CD14-positive monocyte (primary cell): ENCODE measurements at regions not wholly inside any gene's neighbourhood (a gene's known extent, or its start where the extent isn't known, plus 50 kb on each side); places are given as distances from the start of the nearest gene placed in this dataset.

Source experiments
- DNase-seq, 3 donors: peaks; one replicate each; pipeline ENCODE4 v3.0.0-alpha.2; 2011 to 2022
- H2AFZ ChIP-seq: 2 replicates; pipeline ENCODE4 v1.6.0; 2012; ENCODE audit warnings: mild to moderate bottlenecking, low read depth, low read length, inconsistent platforms; ENCODE audit not compliant: insufficient read depth, poor library complexity, severe bottlenecking
- H3K27ac ChIP-seq, 2 donors: 1 replicate in 1 of 2; 2 replicates in 1 of 2; pipeline ENCODE4 v1.5.1; 2012 to 2013; ENCODE audit warnings: low read length in 2 of 2, control low read depth in 1 of 2, inconsistent platforms in 1 of 2, low read depth in 1 of 2, mild to moderate bottlenecking in 1 of 2
- H3K27me3 ChIP-seq, 2 donors: one replicate each; pipeline versions ENCODE4 v1.6.0 to v1.6.1; 2011 to 2013; ENCODE audit warnings: low read length in 2 of 2; ENCODE audit not compliant: control insufficient read depth in 2 of 2, insufficient read depth in 2 of 2
- H3K36me3 ChIP-seq, 2 donors: replicated peaks in 1 of 2; 1 replicate in 1 of 2; 2 replicates in 1 of 2; pipeline versions ENCODE4 v1.5.1 to v1.6.1; 2012 to 2013; ENCODE audit warnings: low read length in 2 of 2, control low read depth in 1 of 2, inconsistent platforms in 1 of 2, mild to moderate bottlenecking in 1 of 2; ENCODE audit not compliant: insufficient read depth in 2 of 2, control insufficient read depth in 1 of 2
- H3K4me1 ChIP-seq, 2 donors: 1 replicate in 1 of 2; 2 replicates in 1 of 2; pipeline versions ENCODE4 v1.5.1 to v1.6.1; 2012 to 2013; ENCODE audit warnings: low read length in 2 of 2, control low read depth in 1 of 2, inconsistent platforms in 1 of 2, mild to moderate bottlenecking in 1 of 2, moderate library complexity in 1 of 2; ENCODE audit not compliant: insufficient read depth in 2 of 2, control insufficient read depth in 1 of 2
- H3K4me2 ChIP-seq: replicated peaks from 2 replicates; pipeline ENCODE3; 2012; ENCODE audit warnings: low read length, moderate library complexity, mild to moderate bottlenecking; ENCODE audit not compliant: poor library complexity, severe bottlenecking; ENCODE audit errors: extremely low read depth
- H3K4me3 ChIP-seq, 3 experiments: fragments of 200-600 bp in 1 of 3; sonication (generic) in 1 of 3; replicated peaks in 1 of 3; 1 replicate in 2 of 3; 2 replicates in 1 of 3; pipeline ENCODE4 v1.5.1; 2011 to 2013; ENCODE audit warnings: low read length in 3 of 3, mild to moderate bottlenecking in 3 of 3, control low read depth in 2 of 3, low read depth in 2 of 3, inconsistent platforms in 1 of 3, moderate library complexity in 1 of 3
- H3K79me2 ChIP-seq: 2 replicates; pipeline ENCODE4 v1.6.0; 2012; ENCODE audit warnings: mild to moderate bottlenecking, control low read depth, inconsistent platforms, low read length, moderate library complexity; ENCODE audit not compliant: insufficient read depth
- H3K9ac ChIP-seq: 2 replicates; pipeline ENCODE4 v1.6.0; 2017; ENCODE audit warnings: low read length, mild to moderate bottlenecking; ENCODE audit not compliant: insufficient read depth, poor library complexity, severe bottlenecking
- H3K9me3 ChIP-seq, 2 donors: replicated peaks in 1 of 2; 1 replicate in 1 of 2; 2 replicates in 1 of 2; pipeline versions ENCODE4 v1.5.1 to v1.6.1; 2012 to 2013; ENCODE audit warnings: low read length in 2 of 2, control low read depth in 1 of 2; ENCODE audit not compliant: control insufficient read depth in 1 of 2, insufficient read depth in 1 of 2
- H4K20me1 ChIP-seq: 2 replicates; pipeline ENCODE4 v1.6.0; 2012; ENCODE audit warnings: mild to moderate bottlenecking, low read length, control low read depth, moderate library complexity; ENCODE audit not compliant: insufficient read depth
- H3K27ac Mint-ChIP-seq, 7 donors: one replicate each; pipeline ENCODE4 v1.8.0; 2020; ENCODE audit warnings: mild to moderate bottlenecking in 7 of 7, mixed read lengths in 7 of 7, moderate library complexity in 6 of 7, inconsistent platforms in 2 of 7
- H3K27me3 Mint-ChIP-seq, 3 donors: one replicate each; pipeline ENCODE4 v1.8.0; 2021 to 2022; ENCODE audit warnings: low read depth in 3 of 3, mild to moderate bottlenecking in 3 of 3, mixed read lengths in 3 of 3, moderate library complexity in 3 of 3, inconsistent platforms in 1 of 3
- H3K36me3 Mint-ChIP-seq, 2 donors: one replicate each; pipeline ENCODE4 v1.8.0; 2020; ENCODE audit warnings: mixed read lengths in 2 of 2, inconsistent platforms in 1 of 2, mild to moderate bottlenecking in 1 of 2
- H3K4me1 Mint-ChIP-seq: one replicate; pipeline ENCODE4 v1.8.0; 2020; ENCODE audit warnings: mild to moderate bottlenecking, mixed read lengths
- H3K4me3 Mint-ChIP-seq, 2 donors: one replicate each; pipeline ENCODE4 v1.8.0; 2020; ENCODE audit warnings: mild to moderate bottlenecking in 2 of 2, mixed read lengths in 2 of 2, moderate library complexity in 1 of 2
- H3K9me3 Mint-ChIP-seq, 7 donors: one replicate each; pipeline ENCODE4 v1.8.0; 2020 to 2022; ENCODE audit warnings: mixed read lengths in 7 of 7, mild to moderate bottlenecking in 6 of 7, moderate library complexity in 6 of 7, inconsistent platforms in 2 of 7
- CTCF ChIP-seq: fragments of 200-600 bp; IDR thresholded peaks from one replicate; pipeline ENCODE4 v1.8.0; 2022; ENCODE audit warnings: antibody characterized with exemption, mild to moderate bottlenecking
- WGBS: methylation state at CpG from one replicate; pipeline ENCODE4 v1.1.5; 2013; ENCODE audit warnings: missing lambda C conversion rate; ENCODE audit not compliant: insufficient coverage; 5-methylcytosine and 5-hydroxymethylcytosine counted together
- intact Hi-C, 2 donors: fragments of 100-400 bp; cut with micrococcal nuclease; formaldehyde crosslinking; loops; one replicate each; pipeline versions ENCODE4 v1.15.0 to v1.15.1; 2023

DNA sequence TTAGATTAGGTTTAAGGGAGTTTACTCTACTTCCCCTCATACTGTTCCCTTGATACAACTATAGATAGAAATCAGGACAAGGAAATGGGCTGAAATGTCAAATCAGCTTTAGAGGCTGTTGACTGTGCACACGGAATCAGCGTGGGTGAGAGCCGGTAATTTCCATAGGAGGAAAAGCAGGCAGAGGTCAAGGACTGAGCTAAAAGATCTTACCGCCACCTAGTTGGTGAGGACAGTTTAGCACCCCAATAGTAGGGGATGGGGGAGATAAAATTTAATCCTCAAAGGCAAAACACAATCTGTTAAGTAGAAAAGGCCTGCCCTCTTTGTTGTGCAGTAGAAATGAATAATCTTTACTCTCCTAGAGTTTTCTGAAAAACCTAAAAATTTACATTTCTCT lies 1154.5 kb upstream of the CHAC2 start:
- WGBS = 100% methylated on average over 3 of the region's 4 CpGs
- Mint-ChIP-seq H3K27me3 (no peaks in the 10 kb centered on the region), H3K27ac (no peak overlapping the region)

GRCh38 chr2:52611759-52612158 lies 1155.8 kb upstream of the CHAC2 start:
- Mint-ChIP-seq H3K27ac (no peak overlapping the region), H3K4me3 (no peak overlapping the region), H3K4me1 (no peaks in the 10 kb centered on the region), H3K27me3 (no peaks in the 10 kb centered on the region), H3K9me3 (peaks cover 0 to 20% (median 8%) of the 10 kb centered on the region in 7 donors), H3K36me3 (no peaks in the 10 kb centered on the region)
- no peaks in the 10 kb centered on the region for H3K27me3 ChIP-seq
- no peak overlapping the region for H2AFZ ChIP-seq
- no peak overlapping the region for H3K9ac ChIP-seq
- no peaks in the 10 kb centered on the region for H3K36me3 ChIP-seq
- H3K4me3 ChIP-seq = no peak overlapping the region
- H4K20me1 ChIP-seq = no peaks in the 10 kb centered on the region
- no CpG with 5 or more reads among the region's 2 CpGs for WGBS
- H3K9me3 ChIP-seq = peaks cover 10 to 19% of the 10 kb centered on the region in 2 donors
- no peak overlapping the region for H3K27ac ChIP-seq
- H3K79me2 ChIP-seq = no peaks in the 10 kb centered on the region
- H3K4me1 ChIP-seq = no peaks in the 10 kb centered on the region
- intact Hi-C loops = no loop called here
- no peak overlapping the region for H3K4me2 ChIP-seq
- no peak for TF ChIP-seq CTCF
- DNase-seq = no peak

More for the DNA sequence above, 1154.5 kb upstream of the CHAC2 start:
- Histone ChIP-seq H3K4me1 (no peaks in the 10 kb centered on the region), H3K27ac (no peak overlapping the region), H3K9me3 (peaks cover 10 to 19% of the 10 kb centered on the region in 2 donors), H3K27me3 (no peaks in the 10 kb centered on the region), H3K4me3 (no peak overlapping the region), H3K36me3 (no peaks in the 10 kb centered on the region), H3K4me2 (no peak overlapping the region), H4K20me1 (no peaks in the 10 kb centered on the region), H2AFZ (no peak overlapping the region), H3K9ac (no peak overlapping the region), H3K79me2 (no peaks in the 10 kb centered on the region)
- H3K9me3 Mint-ChIP-seq = peaks cover 0 to 19% (median 8%) of the 10 kb centered on the region in 7 donors
- H3K4me3 Mint-ChIP-seq = no peak overlapping the region
- no peak for DNase-seq
- H3K4me1 Mint-ChIP-seq = no peaks in the 10 kb centered on the region
- intact Hi-C loops = no loop called here
- TF ChIP-seq CTCF = no peak
- H3K36me3 Mint-ChIP-seq = no peaks in the 10 kb centered on the region
